Right atrium auricular region (tissue), 2 donors: ENCODE measurements at regions not wholly inside any gene's neighbourhood (a gene's known extent, or its start where the extent isn't known, plus 50 kb on each side); places are given as distances from the start of the nearest gene placed in this dataset.

Source experiments
- DNase-seq: peaks from one replicate; pipeline ENCODE4 v3.0.0-alpha.2; 2019; ENCODE audit warnings: low spot score
- H3K27ac ChIP-seq, 2 donors: fragments of 200-600 bp; sonication (generic); 1 replicate in 1 of 2; 2 replicates in 1 of 2; pipeline ENCODE4 v1.5.1; 2016 to 2019
- H3K27me3 ChIP-seq, 2 donors: fragments of 200-600 bp; sonication (generic); one replicate each; pipeline versions ENCODE4 v1.5.1 to v1.6.0; 2017 to 2019
- H3K36me3 ChIP-seq: fragments of 200-600 bp; sonication (generic); one replicate; pipeline ENCODE4 v1.5.1; 2016
- H3K4me1 ChIP-seq, 2 donors: fragments of 200-600 bp; sonication (generic); one replicate each; pipeline versions ENCODE4 v1.5.1 to v1.6.0; 2017 to 2019
- H3K4me3 ChIP-seq, 2 donors: fragments of 200-600 bp; sonication (generic); 1 replicate in 1 of 2; 2 replicates in 1 of 2; pipeline ENCODE4 v1.5.1; 2017 to 2019; ENCODE audit warnings: mild to moderate bottlenecking in 1 of 2, moderate library complexity in 1 of 2
- H3K9me3 ChIP-seq, 2 donors: fragments of 200-600 bp; sonication (generic); one replicate each; pipeline ENCODE4 v1.5.1; 2019
- CTCF ChIP-seq, 2 donors: fragments of 200-600 bp; sonication (generic); IDR thresholded peaks; one replicate each; pipeline ENCODE4 v1.5.1; 2019; ENCODE audit warnings: antibody characterized with exemption in 2 of 2

- no peaks in the 10 kb centered on the region for H3K36me3 ChIP-seq
- no peak for DNase-seq
- H3K27ac ChIP-seq = no peak overlapping the region
- H3K27me3 ChIP-seq = no peaks in the 10 kb centered on the region
- TF ChIP-seq CTCF (IDR thresholded peaks at IDR 0.05) = no peak
- H3K4me1 ChIP-seq = no peaks in the 10 kb centered on the region
- H3K4me3 ChIP-seq = no peak overlapping the region
- H3K9me3 ChIP-seq = peaks cover 0 to 12% of the 10 kb centered on the region in 2 donors
Measured at GRCh38 chr9:87425202-87425601, 72.5 kb upstream of the DAPK1 start.

- no peak overlapping the region for H3K27ac ChIP-seq
- no peak for TF ChIP-seq CTCF (IDR thresholded peaks at IDR 0.05)
- DNase-seq = no peak
- H3K4me3 ChIP-seq = no peak overlapping the region
- H3K9me3 ChIP-seq = peaks cover 0 to 12% of the 10 kb centered on the region in 2 donors
- no peaks in the 10 kb centered on the region for H3K4me1 ChIP-seq
- no peaks in the 10 kb centered on the region for H3K36me3 ChIP-seq
- H3K27me3 ChIP-seq = no peaks in the 10 kb centered on the region
Measured at GRCh38 chr9:87427851-87428506, 69.7 kb upstream of the DAPK1 start.

GRCh38 chr9:87428659-87429058 is 69.0 kb upstream of the DAPK1 start:
- Histone ChIP-seq H3K4me1 (no peaks in the 10 kb centered on the region), H3K27me3 (no peaks in the 10 kb centered on the region), H3K27ac (no peak overlapping the region), H3K36me3 (no peaks in the 10 kb centered on the region), H3K9me3 (peaks cover 0 to 12% of the 10 kb centered on the region in 2 donors), H3K4me3 (no peak overlapping the region)
- no peak for TF ChIP-seq CTCF (IDR thresholded peaks at IDR 0.05)
- DNase-seq = no peak

GRCh38 chr9:87431837-87432236 is 65.8 kb upstream of the DAPK1 start:
- Histone ChIP-seq H3K4me1 (no peaks in the 10 kb centered on the region), H3K27me3 (no peaks in the 10 kb centered on the region), H3K9me3 (no peaks in the 10 kb centered on the region), H3K27ac (no peak overlapping the region), H3K36me3 (no peaks in the 10 kb centered on the region), H3K4me3 (no peak overlapping the region)
- no peak for TF ChIP-seq CTCF (IDR thresholded peaks at IDR 0.05)
- no peak for DNase-seq

GRCh38 chr9:87433853-87434252 is 63.8 kb upstream of the DAPK1 start:
- Histone ChIP-seq H3K4me3 (no peak overlapping the region), H3K27ac (no peak overlapping the region), H3K4me1 (no peaks in the 10 kb centered on the region), H3K27me3 (no peaks in the 10 kb centered on the region), H3K9me3 (no peaks in the 10 kb centered on the region), H3K36me3 (no peaks in the 10 kb centered on the region)
- no peak for TF ChIP-seq CTCF (IDR thresholded peaks at IDR 0.05)
- no peak for DNase-seq

- no peak for TF ChIP-seq CTCF (IDR thresholded peaks at IDR 0.05)
- no peak overlapping the region for H3K27ac ChIP-seq
- H3K36me3 ChIP-seq = no peaks in the 10 kb centered on the region
- no peak overlapping the region for H3K4me3 ChIP-seq
- DNase-seq = no peak
- H3K9me3 ChIP-seq = no peaks in the 10 kb centered on the region
- no peaks in the 10 kb centered on the region for H3K27me3 ChIP-seq
- no peaks in the 10 kb centered on the region for H3K4me1 ChIP-seq
Measured at GRCh38 chr9:87434366-87434765, 63.3 kb upstream of the DAPK1 start.
